Inflammatory macrophage treated with lipopolysaccharide for 4 hours (primary cell): ENCODE measurements at regions not wholly inside any gene's neighbourhood (a gene's known extent, or its start where the extent isn't known, plus 50 kb on each side); places are given as distances from the start of the nearest gene placed in this dataset.
"Not testable (repeated sequence)": the region's sequence is repeated elsewhere in the genome, so short reads cannot be mapped to it uniquely, and the experiment has no call there.

ENCODE experiments used
- DNase-seq: peaks from one replicate; pipeline ENCODE4 v3.0.0-alpha.2; 2020

DNA sequence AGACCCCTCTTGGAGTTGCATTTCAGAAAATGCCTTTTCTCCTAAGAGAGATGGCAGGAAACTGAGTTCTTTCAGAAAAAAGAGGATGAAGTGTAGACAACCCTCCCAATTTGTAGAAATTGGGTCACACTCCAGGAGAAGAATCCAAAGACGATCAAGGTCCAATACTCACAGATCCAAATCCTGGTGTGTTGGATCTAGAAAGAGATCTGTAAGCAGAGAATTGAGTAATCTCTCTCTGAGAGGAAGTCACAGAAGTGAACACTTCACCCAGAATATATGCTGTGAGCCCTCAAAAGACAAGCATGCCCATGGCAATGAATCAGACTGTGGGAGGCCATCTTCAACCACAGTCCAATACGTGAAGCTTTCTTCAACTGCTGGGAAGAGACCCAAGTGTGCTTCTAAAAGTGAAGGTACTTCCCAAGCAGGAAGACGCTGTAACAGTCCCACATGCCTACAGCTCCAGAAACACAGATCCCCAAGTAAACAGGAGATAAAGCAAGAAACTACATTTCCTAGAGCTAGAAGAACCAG lies 182.7 kb downstream of the SMC2 start:
- DNase-seq: no peak

DNA sequence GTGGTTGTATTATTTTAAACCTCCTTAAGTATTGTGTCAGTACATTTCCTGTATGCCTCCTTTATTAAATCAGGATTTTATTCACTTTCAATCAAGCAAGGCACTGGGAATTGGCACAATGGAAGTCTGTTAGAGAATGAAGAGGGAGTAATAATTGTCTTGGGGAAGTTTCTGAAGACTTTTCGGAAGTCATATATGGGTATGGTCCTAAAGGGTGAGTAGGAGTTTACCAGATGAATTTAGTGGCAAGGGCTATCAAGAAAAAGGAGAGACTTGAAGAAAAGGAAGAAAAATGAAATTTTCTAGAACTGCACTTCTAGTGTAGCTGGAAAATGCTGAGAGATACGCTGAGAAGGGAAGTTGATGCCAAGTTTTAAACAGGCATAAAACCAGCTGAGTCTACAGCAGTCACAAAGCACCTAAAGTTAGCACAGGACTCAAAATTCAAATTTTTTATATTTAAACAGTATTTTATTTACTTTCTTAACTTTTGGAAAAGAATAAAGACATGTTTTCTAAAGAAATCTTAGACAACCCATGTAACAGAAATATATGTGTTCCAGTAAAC lies 184.9 kb downstream of the SMC2 start:
- no peak for DNase-seq

DNA sequence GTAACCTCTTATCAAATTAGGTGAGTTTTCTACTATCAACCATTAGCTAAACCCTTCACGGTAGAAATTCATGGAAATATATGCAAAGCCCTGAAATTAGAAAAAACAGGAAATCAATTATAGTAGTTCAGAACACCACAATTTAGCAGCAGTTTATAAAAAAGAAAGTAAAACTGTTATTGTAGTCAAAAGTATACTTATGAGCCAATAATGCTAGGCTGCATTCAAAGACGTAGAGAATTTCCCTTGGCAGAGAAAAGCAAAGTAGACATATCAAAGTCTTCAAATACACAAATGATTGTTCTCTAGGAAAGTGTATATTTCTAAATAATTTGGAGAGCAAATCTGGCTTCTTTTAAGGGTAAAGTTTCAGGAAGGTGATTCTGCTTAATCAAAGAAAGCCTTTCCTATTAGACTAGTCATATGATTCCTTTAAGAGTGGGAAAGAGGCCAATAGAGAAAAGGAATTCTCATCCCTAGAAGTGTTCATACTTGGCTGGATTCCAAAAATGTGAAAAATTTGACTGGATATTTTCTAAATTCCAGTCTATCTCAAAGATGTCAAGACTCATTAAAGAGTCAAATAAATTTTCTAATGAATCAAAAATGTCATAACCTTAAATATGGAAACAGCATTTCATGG lies 185.5 kb downstream of the SMC2 start:
- DNase-seq: no peak

DNA sequence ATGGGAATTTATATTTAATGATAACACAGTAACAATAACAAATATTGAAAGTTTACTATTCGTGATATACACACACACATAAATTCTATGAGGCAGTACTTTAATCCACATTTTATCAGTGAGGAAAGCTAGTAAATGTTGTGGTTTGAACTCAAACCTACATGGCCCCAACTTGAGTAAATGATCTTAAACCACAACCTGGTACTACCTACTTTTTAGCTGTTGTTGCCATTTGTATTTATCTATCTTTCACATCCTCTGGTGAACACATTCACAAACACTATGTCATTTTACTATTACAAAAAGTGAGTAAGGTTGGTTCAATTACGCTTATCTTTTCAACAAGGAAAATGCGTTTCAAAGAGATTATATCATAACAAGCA lies 186.1 kb downstream of the SMC2 start:
- DNase-seq: no peak

DNA sequence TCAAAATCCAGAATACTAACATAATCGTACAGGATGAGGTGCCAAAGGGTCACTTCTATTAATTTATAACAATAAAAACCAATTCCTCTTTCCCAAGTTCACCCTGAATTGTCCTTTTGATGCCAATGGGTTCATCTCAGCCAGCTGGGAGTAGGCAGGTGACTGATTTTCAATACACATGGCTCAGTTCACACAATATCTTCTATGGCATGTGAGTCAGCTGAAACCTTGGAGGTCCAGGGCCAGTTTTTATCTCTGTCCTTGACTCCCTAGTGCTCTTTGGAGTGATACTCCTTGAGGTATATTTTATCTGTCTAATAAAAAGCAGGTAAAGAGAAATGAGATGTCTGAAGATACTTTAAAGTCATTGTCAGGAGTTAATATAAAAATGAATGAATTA lies 186.6 kb downstream of the SMC2 start:
- no peak for DNase-seq

DNA sequence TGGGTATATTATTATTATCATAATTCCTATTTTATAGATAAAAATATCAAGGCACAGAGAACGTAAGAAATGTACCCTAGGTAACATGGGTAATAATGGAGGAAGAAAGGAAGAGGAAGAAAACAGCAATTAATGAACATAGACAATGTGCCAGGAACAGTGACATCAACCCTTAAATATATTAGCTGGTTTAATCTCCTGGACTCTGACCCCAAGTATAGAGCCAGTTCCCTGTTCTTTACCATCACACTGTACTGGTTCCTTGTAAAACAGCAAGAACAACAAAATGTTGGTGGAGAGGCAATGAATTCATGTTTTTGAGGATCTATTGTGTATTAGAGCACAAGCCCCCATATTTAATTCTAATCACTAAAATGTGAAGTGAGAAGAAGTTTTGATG lies 192.1 kb downstream of the SMC2 start:
- no peak for DNase-seq

DNA sequence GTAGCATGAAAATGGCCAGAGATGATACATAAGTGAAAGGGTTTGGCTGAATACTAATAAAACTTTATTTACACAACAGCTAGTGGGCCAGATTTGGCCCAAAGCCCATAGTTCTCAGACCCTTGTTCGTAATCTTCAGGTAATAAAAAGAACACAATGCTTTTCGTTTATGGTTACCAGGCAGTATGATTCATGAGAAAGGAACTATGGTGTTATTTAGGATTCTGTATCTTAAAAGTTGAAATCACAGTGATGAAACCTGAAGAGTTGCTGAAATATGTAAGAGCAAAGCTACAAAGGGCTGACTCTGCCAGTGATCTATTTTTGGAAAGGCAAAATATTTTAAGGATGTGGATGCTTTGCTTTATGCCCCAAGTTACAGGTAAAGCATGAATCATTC lies 192.7 kb downstream of the SMC2 start:
- no peak for DNase-seq

DNA sequence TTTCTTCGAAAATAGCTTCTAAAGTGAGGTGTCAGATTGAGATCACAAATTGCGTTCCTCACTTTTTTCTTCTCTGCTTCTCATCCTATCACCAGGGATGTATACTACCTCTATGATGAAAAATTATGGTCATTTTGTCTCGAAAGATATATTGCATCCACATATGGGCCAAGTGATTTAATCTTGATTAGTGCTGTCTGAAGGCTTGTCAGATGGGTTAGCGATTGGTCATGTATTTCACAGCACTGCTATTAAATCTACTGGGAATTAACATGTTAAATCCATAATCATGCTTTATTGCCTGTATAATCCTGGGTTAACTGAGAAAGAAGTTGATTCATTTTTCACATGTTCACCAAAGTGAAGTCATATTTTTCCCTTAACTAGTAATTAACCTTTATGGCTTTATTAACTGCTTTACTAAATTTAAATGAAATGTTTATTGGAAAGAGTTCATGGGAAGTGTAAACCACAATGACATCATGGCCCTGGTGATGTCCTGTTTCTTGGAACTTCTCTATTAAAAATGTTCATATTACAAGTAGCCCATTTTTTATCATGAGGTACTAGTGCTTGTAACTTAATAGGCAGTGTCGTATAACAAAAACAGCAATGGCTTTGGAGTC lies 193.3 kb downstream of the SMC2 start:
- DNase-seq: no peak

DNA sequence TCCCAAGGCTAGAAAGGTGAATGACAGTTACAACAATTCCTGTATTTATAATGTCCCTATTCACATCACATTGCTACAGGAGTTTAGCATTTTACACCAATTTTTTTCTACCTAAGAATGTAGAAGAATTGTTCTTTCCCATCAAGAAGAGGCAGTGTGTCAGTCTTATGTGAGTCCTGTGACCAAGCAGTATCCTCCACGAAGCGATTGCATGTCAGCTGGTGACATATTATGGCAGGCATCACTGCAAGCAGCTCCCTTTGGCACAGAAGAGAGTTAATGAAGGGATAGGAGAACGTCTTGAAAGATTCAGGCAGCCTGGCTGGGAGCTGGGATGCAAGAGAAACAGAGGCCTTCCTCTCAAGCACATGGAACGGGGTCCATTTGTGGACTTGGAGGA lies 199.8 kb downstream of the SMC2 start:
- DNase-seq: no peak

DNA sequence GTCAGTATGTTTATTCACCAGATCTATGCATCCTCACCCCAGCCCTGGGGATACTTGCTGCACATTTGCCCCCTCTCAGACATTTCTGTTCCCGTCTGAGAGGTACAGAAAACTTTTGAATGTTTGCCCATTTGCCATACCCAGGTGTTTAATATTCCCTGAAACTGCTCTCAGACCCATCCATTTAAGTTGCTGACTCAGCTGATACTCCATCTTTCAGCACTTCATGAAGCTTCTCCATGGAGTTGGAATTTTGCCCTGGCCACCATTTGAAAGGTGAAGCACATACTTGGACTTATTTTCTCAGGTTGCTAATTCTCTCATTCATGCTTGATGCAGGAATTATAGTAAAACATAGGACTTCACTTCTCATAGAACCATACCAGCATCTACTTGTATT lies 203.9 kb upstream of the OR13F1 start:
- no peak for DNase-seq

DNA sequence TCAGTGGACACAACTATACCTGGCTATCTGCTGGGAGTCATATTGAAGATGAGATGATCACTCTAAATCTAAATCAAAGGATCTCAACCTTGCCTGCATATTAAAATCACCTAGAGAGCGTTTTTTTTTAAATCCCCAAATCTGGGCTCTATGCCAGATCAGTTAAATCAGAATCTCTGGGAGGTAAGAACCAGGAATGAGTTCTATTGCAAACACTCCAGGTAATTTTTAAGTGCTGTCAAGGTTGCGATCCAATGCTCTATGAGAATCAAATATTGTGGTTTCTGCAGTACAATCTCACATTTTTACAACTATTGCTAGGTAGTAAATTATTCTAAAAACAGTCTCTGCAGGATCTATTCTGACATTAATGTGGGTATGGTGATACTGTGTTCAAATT lies 202.3 kb upstream of the OR13F1 start:
- no peak for DNase-seq

DNA sequence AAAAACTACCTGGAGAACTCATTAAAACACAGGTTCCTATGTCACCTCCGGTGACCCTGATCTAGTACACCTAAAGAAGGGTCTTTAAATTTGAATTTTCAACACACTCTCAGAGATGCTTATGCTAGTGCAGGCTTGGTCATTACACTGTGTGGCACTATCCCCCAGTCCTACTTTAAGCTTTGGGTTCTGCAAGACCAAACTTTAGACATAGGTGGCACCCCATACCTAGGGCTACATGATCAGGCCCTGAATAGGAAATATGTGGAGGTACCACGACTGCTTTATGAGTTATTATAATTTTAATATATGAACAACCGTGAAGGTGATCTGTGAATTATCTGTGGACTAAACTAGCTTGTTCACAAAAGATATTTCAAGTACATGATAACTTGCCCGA lies 201.3 kb upstream of the OR13F1 start:
- no peak for DNase-seq

DNA sequence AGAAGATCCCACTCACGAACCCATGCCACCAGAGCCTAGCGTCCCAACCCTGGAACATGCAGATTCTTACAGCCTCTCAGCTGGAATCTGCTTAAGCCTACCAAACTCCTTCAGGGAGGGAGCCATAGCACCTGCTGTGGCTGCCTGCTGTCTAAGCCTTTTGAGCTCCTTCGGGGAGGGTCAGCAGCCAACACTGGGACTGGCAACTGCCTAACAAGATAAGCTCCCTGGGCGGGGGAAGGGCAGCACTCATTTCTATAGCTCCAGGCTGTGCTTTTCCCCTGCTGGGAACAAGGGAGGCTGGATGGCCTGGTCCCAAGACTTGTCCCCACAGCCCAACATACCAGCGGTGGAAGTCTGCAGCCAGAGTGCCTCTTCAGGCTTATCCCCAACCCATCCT lies 199.1 kb upstream of the OR13F1 start:
- DNase-seq: no peak

DNA sequence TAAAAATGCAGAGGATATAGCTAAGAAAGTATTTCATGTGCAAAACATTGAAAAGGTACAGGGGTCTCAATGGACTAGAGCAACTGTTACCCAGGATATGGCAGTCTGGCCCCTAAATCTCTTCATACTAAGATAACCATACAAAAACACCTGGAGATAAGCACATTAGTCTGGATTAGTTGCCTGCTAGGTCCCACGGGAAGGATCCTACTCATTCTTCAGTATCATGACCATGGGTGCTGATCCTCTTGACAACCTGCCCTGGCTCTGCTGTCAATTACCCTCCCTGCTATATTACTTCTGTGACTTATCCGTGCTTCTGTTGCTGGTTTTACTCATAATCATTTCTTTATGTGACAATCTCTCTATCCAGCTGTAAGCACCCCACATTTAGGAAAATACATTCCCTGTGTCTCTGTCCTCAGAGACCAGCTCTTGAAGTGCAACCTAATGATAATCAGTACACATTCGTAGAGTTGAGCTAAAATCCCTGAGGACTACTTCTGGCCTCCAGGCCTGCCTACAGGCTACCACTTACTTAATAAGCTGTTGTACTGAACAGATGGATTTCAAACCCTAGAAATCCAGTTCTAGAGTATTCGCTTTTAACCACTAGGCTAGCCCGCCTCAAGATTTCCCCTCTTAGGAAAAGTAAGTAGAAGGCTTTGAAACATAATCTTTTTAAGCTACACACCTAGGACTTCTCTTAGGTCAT lies 190.5 kb upstream of the OR13F1 start:
- DNase-seq: no peak

DNA sequence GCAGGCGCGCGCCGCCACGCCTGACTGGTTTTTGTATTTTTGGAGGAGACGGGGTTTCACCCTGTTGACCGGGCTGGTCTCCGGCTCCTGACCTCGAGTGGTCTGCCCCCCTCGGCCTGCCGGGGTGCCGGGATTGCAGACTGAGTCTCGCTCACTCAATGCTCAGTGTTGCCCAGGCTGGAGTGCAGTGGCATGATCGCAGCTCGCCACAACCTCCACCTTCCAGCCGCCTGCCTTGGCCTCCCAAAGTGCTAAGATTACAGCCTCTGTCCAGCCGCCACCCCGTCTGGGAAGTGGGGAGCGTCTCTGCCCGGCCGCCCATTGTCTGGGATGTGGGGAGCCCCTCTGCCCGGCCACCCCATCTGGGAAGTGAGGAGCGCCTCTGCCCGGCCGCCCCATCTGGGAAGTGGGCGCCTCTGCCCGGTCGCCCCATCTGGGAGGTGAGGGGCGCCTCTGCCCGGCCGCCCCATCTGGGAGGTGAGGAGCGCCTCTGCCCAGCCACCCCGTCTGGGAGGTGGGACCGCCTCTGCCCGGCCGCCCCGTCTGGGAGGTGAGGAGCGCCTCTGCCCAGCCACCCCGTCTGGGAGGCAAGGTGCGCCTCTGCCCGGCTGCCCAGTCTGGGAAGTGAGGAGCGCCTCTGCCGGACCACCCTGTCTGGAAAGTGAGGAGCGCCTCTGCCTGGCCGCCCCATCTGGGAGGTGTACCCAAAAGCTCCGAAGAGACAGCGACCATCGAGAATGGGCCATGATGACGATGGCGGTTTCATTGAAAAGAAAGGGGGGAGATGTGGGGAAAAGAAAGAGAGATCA lies 187.7 kb upstream of the OR13F1 start:
- not testable (repeated sequence) for DNase-seq

DNA sequence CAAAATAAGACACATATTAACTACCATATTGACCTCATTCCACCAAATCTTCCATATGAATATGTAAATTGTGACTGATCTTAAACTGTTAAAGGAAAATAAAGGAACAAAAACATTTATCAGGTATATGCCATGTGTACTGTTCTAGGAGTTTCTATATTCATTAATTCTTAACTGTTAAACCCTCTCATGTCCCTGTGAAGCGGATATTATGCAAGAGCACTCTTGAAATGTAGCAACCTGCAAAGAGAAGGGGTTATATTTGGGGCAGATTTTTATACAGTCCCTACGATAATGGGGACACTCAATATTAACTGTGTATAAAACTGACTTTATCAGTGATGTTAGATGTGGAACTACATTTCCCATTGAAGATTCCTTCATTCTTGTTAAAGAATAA lies 184.9 kb upstream of the OR13F1 start:
- no peak for DNase-seq

DNA sequence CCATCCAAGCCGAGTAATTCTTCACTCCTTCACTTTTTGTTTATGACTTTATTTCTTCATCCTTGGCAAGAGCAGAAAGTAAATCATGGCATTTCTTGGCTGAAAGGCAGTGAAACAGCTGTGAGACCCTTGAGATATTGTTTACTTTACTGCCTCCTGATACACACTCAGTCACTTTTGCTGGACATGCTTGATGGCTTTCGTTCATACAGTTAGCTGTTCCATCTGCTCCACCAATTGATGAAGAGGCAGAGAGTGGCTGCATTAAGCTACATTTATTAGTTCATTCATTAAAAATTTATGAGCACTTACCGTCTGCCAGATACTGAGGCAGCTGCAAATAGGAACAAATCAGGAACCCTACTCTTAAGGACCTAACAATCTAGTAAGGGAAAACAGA lies 184.4 kb upstream of the OR13F1 start:
- DNase-seq: no peak

DNA sequence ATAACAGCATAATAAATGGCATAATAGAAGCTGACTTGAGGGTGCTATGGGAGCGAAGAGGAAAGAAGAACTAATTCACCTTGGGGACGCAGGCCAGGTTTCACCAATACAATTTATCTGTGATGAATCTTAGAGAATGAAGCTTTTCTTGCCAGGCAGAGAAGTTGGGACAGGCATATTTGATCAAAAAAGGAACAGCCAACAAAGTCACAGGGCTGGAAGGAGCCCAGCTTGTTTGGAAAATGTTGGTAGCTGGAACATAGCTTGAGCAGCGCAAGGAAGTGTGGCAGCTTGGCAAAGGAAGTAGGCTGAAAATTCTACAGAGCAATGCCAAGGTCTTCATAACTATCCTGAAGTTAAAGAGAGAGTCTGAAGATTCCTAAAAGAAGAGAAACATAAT lies 181.5 kb upstream of the OR13F1 start:
- no peak for DNase-seq

DNA sequence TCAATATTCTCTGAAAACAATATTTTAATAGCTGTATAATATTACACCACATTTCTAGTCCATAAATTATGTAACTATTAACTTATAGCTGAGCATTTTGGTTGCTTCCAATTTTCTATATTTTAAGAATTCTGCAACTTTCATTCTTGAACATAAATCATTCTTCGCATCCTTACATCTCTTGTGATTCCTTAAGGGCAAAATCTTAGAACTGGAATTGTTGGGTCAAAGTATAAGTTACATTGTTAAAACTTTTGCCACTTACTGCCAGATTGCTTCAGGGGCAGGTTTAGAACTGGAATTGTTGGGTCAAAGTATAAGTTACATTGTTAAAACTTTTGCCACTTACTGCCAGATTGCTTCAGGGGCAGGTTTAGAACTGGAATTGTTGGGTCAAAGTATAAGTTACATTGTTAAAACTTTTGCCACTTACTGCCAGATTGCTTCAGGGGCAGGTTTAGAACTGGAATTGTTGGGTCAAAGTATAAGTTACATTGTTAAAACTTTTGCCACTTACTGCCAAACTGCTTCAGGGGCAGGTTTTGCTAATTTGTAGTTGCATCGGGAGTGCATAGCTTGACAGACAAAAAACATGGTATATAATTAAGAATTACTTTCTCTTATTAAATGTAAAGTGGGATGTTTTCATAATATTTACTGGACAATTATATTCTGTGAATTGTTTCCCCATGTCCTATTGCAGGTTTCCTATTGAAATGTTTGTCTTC lies 179.9 kb upstream of the OR13F1 start:
- not testable (repeated sequence) for DNase-seq

DNA sequence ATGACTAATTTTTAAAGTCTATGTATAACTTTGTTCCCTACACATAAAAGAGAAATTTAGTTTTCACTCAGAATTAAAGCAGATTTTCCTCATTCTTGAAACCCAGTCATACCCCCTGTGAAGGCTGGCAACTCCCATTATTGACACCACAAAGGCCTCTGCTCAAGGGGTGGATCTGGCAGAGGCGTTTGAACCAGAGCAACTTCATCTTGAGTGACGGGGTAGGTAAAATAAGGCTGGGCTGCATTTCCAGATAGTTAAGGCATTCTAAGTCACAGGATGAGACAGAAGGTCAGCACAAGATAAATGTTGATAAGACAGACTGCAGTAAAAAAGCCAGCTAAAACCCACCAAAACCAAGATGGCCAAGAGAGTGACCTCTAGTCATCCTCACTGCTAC lies 177.2 kb upstream of the OR13F1 start:
- no peak for DNase-seq

DNA sequence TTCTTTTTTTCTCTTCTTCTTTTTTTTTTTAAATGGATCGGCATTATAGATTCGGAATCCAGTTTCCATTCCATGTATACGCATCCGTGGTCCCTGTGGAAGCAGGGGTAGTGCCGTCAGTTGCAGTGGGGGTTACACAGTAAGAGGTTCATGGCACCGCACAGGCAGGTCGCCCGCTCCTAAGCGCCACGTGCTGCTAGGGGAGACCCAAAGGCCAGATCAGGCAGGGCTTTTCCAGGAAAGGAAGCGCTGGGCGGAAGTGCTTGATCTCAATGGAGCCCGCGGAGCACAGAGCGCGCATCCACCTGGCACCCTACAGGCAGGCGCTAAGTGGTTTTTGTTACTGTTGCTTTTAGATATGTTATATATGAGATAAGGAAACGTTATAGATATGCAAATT lies 174.8 kb upstream of the OR13F1 start:
- DNase-seq: no peak

DNA sequence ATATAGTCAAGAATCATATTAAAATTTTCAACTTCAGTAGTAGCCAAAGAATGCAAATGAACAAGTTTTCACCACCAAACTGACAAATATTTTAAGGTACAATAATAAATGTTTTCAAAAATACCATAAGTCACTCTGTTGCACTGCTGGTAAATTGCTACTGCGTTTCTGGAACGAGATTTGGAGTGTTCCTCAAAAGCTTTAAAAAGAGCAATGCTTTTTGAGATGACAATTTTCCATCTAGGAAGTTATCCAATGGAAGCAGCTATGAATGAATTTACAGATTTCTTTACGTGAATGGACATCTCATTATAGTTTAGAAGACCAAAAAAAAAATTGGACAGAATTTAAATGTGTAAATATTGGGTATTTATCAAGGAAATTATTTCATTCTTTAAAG lies 173.2 kb upstream of the OR13F1 start:
- DNase-seq: no peak
